PC-3 (cell line): ENCODE measurements at regions not wholly inside any gene's neighbourhood (a gene's known extent, or its start where the extent isn't known, plus 50 kb on each side); places are given as distances from the start of the nearest gene placed in this dataset.

Source experiments
- ATAC-seq: fragments of 200-7000 bp; cut with Tn5 transposase; 2 replicates; pipeline ENCODE4 v1.9.1; 2020; ENCODE audit warnings: mild to moderate bottlenecking, moderate library complexity
- BruUV-seq: library from RNA; stranded (reverse); fragments of 400-500 nt; replicated peaks from 2 replicates; lab custom pipeline; 2021; lab: Mats Ljungman, UMichigan
- CTCF ChIA-PET: fragments of 300-600 bp; sonication (Branson Sonifier 250); formaldehyde crosslinking; loops from one replicate; lab custom pipeline; 2022; ENCODE audit warnings: antibody characterized with exemption; lab: Charles Lee
- POLR2A ChIA-PET: fragments of 300-600 bp; sonication (Branson Sonifier 250); formaldehyde crosslinking; loops from one replicate; lab custom pipeline; 2022; ENCODE audit warnings: antibody characterized with exemption; ENCODE audit not compliant: unreplicated experiment; lab: Charles Lee
- DNase-seq: peaks from one replicate; pipeline ENCODE4 v3.0.0-alpha.2; 2015
- H2AFZ ChIP-seq: fragments of 300-600 bp; sonication (generic); 2 replicates; pipeline ENCODE4 v1.6.0; 2016; ENCODE audit warnings: antibody characterized with exemption, low read length
- H3F3A ChIP-seq: fragments of 300-600 bp; sonication (generic); one replicate; pipeline ENCODE4 v1.6.0; 2017; ENCODE audit warnings: antibody characterized with exemption, low read length, control low read depth, mild to moderate bottlenecking; ENCODE audit not compliant: unreplicated experiment
- H3K27ac ChIP-seq: fragments of 300-600 bp; sonication (generic); 2 replicates; pipeline ENCODE4 v1.5.1; 2016; ENCODE audit warnings: mild to moderate bottlenecking, low read length
- H3K27me3 ChIP-seq: fragments of 300-600 bp; sonication (generic); 2 replicates; pipeline ENCODE4 v1.6.1; 2016; ENCODE audit warnings: low read length, mixed read lengths
- H3K36me3 ChIP-seq: fragments of 300-600 bp; sonication (generic); 2 replicates; pipeline ENCODE4 v1.6.1; 2016; ENCODE audit warnings: low read depth, mixed run types, low read length, mixed read lengths
- H3K4me1 ChIP-seq: fragments of 300-600 bp; sonication (generic); 2 replicates; pipeline ENCODE4 v1.5.1; 2016; ENCODE audit warnings: low read length; ENCODE audit not compliant: insufficient read depth
- H3K4me2 ChIP-seq: fragments of 300-600 bp; sonication (generic); 2 replicates; pipeline ENCODE4 v1.6.0; 2016; ENCODE audit warnings: low read length
- H3K4me3 ChIP-seq: fragments of 300-600 bp; sonication (generic); 2 replicates; pipeline ENCODE4 v1.5.1; 2016; ENCODE audit warnings: mild to moderate bottlenecking, low read length, mixed read lengths
- H3K79me2 ChIP-seq: fragments of 300-600 bp; sonication (generic); 2 replicates; pipeline ENCODE4 v1.6.1; 2017; ENCODE audit warnings: low read length, mixed read lengths
- H3K9ac ChIP-seq: fragments of 300-600 bp; sonication (generic); 2 replicates; pipeline ENCODE4 v1.6.0; 2016; ENCODE audit warnings: mild to moderate bottlenecking, low read length
- H3K9me2 ChIP-seq: fragments of 300-600 bp; sonication (generic); replicated peaks from 2 replicates; pipeline ENCODE4 v1.6.1; 2016; ENCODE audit warnings: mixed run types, low read length, mixed read lengths
- H3K9me3 ChIP-seq: fragments of 300-600 bp; sonication (generic); 2 replicates; pipeline ENCODE4 v1.6.1; 2016; ENCODE audit warnings: low read length, mixed read lengths
- H4K20me1 ChIP-seq: fragments of 300-600 bp; sonication (generic); 2 replicates; pipeline ENCODE4 v1.6.1; 2016; ENCODE audit warnings: low read length, mixed read lengths
- CTCF ChIP-seq: fragments of 300-600 bp; sonication (generic); conservative IDR thresholded peaks from 2 replicates; pipeline ENCODE4 v1.5.1; 2017; ENCODE audit warnings: antibody characterized with exemption, low read depth, mild to moderate bottlenecking, low read length
- EZH2 ChIP-seq: fragments of 300-600 bp; sonication (generic); IDR thresholded peaks from one replicate; pipeline ENCODE4 v1.6.1; 2017; ENCODE audit warnings: antibody characterized with exemption, mild to moderate bottlenecking, low read length; ENCODE audit not compliant: unreplicated experiment
- EZH2phosphoT487 ChIP-seq: fragments of 300-600 bp; sonication (generic); IDR thresholded peaks from 2 replicates; pipeline ENCODE4 v1.6.1; 2018; ENCODE audit warnings: mild to moderate bottlenecking, antibody characterized with exemption, low read length, borderline replicate concordance
- intact Hi-C: fragments of 100-400 bp; cut with micrococcal nuclease; formaldehyde crosslinking; loops from 2 replicates; pipeline ENCODE4 v1.9.0; 2023

DNA sequence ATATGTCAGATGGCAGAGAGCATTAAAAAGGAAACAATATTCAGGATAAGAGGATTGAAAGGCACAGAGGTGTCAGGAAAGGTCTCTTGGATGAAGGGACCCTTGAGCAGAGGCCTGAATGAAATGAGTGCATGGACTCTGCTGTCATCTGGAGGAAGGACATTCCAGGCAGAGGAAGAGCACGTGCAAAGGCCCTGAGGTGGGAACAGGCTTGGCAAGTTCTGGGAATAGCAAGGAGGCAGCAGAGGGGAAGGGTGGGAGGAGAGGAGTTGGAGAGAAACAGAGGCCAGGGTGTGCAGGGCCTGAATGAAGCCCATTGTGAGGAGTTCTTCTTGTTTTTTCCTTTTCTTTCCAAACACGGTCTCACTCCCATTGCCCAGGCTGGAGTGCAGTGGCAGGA is 59.0 kb upstream of the RUNX3 start:
- Histone ChIP-seq H3F3A (no peaks in the 10 kb centered on the region), H3K9me3 (no peaks in the 10 kb centered on the region), H2AFZ (no peak overlapping the region), H3K4me3 (no peak overlapping the region), H3K79me2 (no peaks in the 10 kb centered on the region), H3K4me2 (no peak overlapping the region), H3K4me1 (no peaks in the 10 kb centered on the region), H3K27ac (no peak overlapping the region), H3K27me3 (peaks cover 50% of the 10 kb centered on the region), H4K20me1 (no peaks in the 10 kb centered on the region), H3K9me2 (no peaks in the 10 kb centered on the region), H3K36me3 (no peaks in the 10 kb centered on the region), H3K9ac (no peak overlapping the region)
- intact Hi-C loops: loop anchor here (10.0 kb wide), 1 partner anchor 46 kb away; no protein-coding TSS in a partner anchor
- ChIA-PET CTCF (no interaction called here), POLR2A (no interaction called here)
- DNase-seq (no peak), ATAC-seq (no peak)
- BruUV-seq: no TSS peak
- TF ChIP-seq CTCF (no peak), EZH2 (no peak), EZH2phosphoT487 (no peak)

- Histone ChIP-seq H3K27me3 (peaks cover 50% of the 10 kb centered on the region), H4K20me1 (no peaks in the 10 kb centered on the region), H3K9me2 (no peaks in the 10 kb centered on the region), H3K79me2 (no peaks in the 10 kb centered on the region), H3K9me3 (no peaks in the 10 kb centered on the region), H3K4me2 (no peak overlapping the region), H3F3A (no peaks in the 10 kb centered on the region), H3K9ac (no peak overlapping the region), H3K4me3 (no peak overlapping the region), H2AFZ (no peak overlapping the region), H3K27ac (no peak overlapping the region), H3K4me1 (no peaks in the 10 kb centered on the region), H3K36me3 (no peaks in the 10 kb centered on the region)
- CTCF ChIA-PET: interaction anchor here (1.0 kb wide), 1 partner anchor 54 kb away, joined by 3 read pairs; no protein-coding TSS in a partner anchor
- BruUV-seq: no TSS peak
- no peak for DNase-seq
- POLR2A ChIA-PET: no interaction called here
- ATAC-seq: no peak
- TF ChIP-seq CTCF (no peak), EZH2phosphoT487 (no peak), EZH2 (no peak)
- intact Hi-C loops: loop anchor here (10.0 kb wide), 1 partner anchor 46 kb away; no protein-coding TSS in a partner anchor
Measured at GRCh38 chr1:24988558-24988912, 58.5 kb upstream of the RUNX3 start.

- Histone ChIP-seq H3K27me3 (peaks cover 46% of the 10 kb centered on the region), H3K4me3 (no peak overlapping the region), H3K9me2 (no peaks in the 10 kb centered on the region), H3K27ac (no peak overlapping the region), H3K79me2 (no peaks in the 10 kb centered on the region), H3F3A (no peaks in the 10 kb centered on the region), H3K36me3 (no peaks in the 10 kb centered on the region), H3K4me2 (no peak overlapping the region), H3K9me3 (no peaks in the 10 kb centered on the region), H3K9ac (no peak overlapping the region), H2AFZ (no peak overlapping the region), H3K4me1 (no peaks in the 10 kb centered on the region), H4K20me1 (no peaks in the 10 kb centered on the region)
- CTCF ChIA-PET: interaction anchor here (1.0 kb wide), 1 partner anchor 53 kb away, joined by 3 read pairs; no protein-coding TSS in a partner anchor
- DNase-seq (no peak), ATAC-seq (no peak)
- BruUV-seq: no TSS peak
- intact Hi-C loops: loop anchor here (10.0 kb wide), 1 partner anchor 47 kb away; no protein-coding TSS in a partner anchor
- POLR2A ChIA-PET: no interaction called here
- TF ChIP-seq EZH2phosphoT487 (no peak), CTCF (no peak), EZH2 (no peak)
Measured at GRCh38 chr1:24987875-24988557, 57.9 kb upstream of the RUNX3 start.
